GM18858 (cell line): ENCODE measurements at regions not wholly inside any gene's neighbourhood (a gene's known extent, or its start where the extent isn't known, plus 50 kb on each side); places are given as distances from the start of the nearest gene placed in this dataset.
"Not testable (repeated sequence)": the region's sequence is repeated elsewhere in the genome, so short reads cannot be mapped to it uniquely, and the experiment has no call there.

Experiments
- ATAC-seq: cut with Tn5 transposase; IDR thresholded peaks from one replicate; pipeline ENCODE4 v1.9.1; 2021; ENCODE audit not compliant: unreplicated experiment

DNA sequence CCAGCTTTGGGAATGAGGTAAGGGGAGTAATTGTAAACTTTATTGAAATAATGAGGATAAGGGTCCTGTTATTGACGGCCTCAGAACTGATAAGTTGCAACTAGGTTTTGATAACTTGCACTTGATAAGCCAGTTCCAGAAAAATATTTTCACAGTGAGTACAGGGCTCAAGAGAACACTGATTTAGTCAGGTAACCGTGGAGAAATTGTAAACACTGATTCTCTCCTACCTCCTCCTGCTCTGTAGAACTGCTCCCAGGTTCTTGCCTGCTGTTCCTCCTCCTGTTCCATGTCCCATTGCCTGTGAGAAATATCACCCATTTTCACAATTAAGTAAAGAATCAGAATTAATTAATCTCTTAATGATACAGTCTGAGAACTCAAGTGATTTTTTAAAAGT is 55.0 kb upstream of the CXXC4 start:
- ATAC-seq = no peak

GRCh38 chr4:104559502-104559901 is 64.8 kb upstream of the CXXC4 start:
- peak; percentile 47 for ATAC-seq

- ATAC-seq = no peak
These were observed 76.6 kb upstream of the CXXC4 start for GRCh38 chr4:104571341-104571740.

DNA sequence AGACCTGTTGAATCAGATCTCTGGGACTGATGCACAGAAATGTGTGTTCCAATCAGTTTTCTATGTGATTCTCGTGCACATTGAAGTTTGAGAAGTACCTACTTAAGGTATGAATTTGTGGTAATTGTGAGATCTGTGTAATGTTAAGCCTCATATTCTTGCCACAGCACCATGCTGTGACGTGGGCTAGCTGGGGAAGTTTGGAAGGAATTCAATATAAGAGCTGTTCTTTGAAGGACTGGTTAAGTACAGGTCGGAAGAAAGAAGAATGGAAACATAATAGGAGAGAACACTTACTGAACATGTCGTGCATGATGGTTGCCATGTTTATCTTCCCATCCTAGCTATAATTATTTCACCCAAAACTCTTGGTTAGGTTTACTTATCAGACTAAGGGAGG is 79.7 kb upstream of the CXXC4 start:
- ATAC-seq = no peak

- no peak for ATAC-seq
These were observed 80.6 kb upstream of the CXXC4 start for GRCh38 chr4:104575278-104575677.

DNA sequence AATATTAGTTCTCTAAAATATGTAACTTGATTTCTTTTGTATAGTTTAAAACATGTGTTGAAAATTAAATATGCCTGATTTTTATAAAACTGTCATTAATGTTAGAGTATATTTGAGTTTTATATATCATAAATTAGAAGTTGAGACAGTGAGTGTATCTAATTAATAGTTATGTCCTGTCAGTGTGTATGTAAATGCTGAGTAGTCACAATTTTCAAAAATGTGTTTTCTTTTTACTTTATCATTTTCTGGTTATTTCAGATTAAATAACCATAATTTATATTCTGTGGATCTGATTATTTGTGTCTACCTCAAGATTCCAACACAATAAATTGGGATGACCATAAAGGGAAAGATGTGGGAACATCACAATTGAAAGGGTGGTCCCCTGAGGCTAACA is 82.7 kb upstream of the CXXC4 start:
- ATAC-seq = no peak

- ATAC-seq = not testable (repeated sequence)
These were observed 86.8 kb upstream of the CXXC4 start for GRCh38 chr4:104581476-104581875.

DNA sequence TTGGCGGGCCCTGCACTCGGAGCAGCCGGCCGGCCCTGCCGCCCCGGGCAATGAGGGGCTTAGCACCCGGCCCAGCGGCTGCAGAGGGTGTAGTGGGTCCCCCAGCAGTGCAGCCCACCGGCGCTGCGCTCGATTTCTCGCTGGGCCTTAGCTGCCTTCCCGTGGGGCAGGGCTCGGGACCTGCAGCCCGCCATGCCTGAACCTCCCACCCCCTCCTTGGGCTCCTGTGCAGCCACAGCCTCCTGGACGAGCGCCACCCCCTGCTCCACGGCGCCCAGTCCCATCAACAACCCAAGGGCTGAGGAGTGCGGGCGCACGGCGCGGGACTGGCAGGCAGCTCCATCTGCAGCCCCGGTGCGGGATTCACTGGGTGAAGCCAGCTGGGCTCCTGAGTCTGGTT is 87.4 kb upstream of the CXXC4 start:
- not testable (repeated sequence) for ATAC-seq

DNA sequence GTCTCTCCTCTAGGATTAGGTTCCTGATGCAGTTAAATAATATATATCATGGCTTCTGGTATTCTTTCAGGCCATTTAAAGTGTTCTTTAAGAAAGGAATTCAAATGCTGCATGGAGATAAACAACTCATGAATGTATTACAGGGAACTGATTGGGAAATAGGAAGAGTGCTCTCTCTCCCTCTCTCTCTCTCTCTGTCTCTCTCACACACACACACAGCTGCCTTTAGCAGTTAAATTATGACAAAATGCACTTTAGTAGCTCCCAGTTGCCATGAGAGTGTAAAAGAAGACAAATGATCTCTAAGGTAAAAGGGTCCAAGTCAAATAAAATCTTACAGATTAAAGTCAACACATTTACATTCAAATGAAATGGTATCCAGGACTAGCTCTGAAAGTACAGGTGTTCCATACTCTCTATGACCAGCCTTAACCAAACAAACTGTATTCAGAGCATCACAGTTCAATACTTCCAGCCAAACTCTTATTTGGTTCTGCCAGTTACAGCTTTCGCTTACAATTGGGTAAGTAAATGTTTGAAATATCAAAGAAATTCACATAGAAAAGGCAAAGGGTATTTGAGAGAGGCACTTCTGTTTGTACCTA is 94.7 kb upstream of the CXXC4 start:
- ATAC-seq = no peak

- ATAC-seq = no peak
These were observed 96.8 kb upstream of the CXXC4 start for GRCh38 chr4:104591510-104591911.

- ATAC-seq = no peak
These were observed 97.5 kb upstream of the CXXC4 start for GRCh38 chr4:104592183-104592582.

- ATAC-seq = no peak
These were observed 98.3 kb upstream of the CXXC4 start for GRCh38 chr4:104593019-104593418.

DNA sequence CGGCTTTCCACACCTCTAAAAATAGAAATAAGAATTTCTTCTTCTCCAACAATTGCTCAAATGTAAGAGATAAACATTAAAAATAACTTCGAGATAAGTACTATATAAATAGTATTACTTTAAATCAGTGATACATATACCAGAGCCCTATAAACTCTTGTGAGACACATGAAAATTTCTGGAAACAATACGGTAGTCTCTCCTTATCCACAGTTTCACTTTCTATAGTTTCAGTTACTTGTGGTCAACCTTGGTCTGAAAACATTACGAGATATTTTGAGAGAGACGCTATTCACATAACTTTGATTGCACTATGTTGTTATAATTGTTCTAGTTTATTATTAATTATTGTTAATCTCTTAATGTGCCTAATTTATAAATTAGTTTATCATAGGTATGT is 101.5 kb upstream of the CXXC4 start:
- ATAC-seq = no peak

GRCh38 chr4:104615496-104615895 is 120.8 kb upstream of the CXXC4 start:
- ATAC-seq = no peak

GRCh38 chr4:104615926-104616325 is 121.2 kb upstream of the CXXC4 start:
- no peak for ATAC-seq

- no peak for ATAC-seq
These were observed 121.7 kb upstream of the CXXC4 start for GRCh38 chr4:104616401-104616820.

- ATAC-seq = no peak
These were observed 131.0 kb upstream of the CXXC4 start for GRCh38 chr4:104625706-104626105.

GRCh38 chr4:104629601-104630000 is 134.9 kb upstream of the CXXC4 start:
- ATAC-seq = no peak

- no peak for ATAC-seq
These were observed 135.6 kb upstream of the CXXC4 start for GRCh38 chr4:104630272-104630671.

GRCh38 chr4:104631000-104631399 is 136.3 kb upstream of the CXXC4 start:
- no peak for ATAC-seq

DNA sequence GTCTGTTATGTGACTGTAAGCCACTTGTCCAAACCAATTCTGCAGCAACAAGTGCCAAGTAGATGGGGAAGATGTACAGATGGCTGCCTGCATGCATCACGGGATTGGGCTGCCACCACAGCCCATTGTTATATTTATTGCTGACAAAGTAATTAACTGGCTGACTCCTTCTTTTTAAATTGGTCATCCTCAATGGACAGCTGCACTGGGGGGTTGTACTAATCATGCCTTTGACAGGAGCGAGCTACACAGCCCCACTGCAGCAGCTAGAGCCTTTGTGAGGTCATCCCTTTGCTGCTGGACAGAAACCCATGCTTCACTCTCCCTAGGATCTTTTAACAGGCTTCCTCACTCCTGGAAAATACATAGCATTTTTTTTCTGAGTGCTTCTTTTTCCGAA is 146.7 kb upstream of the CXXC4 start:
- ATAC-seq = no peak

- no peak for ATAC-seq
These were observed 147.8 kb upstream of the CXXC4 start for GRCh38 chr4:104642521-104642920.

DNA sequence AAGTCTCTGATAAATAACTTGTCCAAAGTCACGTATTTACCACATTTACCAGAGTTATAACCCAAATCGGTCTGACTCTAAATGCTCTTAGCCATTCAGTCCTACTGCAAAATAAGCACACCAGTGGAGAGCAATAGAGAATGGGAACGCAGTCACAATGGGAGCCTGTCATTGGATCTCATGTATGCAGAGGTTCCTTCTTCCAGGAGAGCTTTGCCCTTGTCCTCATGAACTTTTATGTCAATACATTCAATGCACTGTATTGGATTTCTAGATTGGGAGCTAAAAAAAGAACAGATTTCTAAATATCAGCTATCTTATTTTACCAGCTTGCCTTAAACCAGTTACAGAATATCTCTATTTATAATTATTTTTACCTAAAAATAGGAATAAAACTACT is 149.1 kb upstream of the CXXC4 start:
- ATAC-seq = no peak

- ATAC-seq = no peak
These were observed 154.9 kb upstream of the CXXC4 start for GRCh38 chr4:104649631-104650030.
